T-cell (primary cell): ENCODE measurements at regions not wholly inside any gene's neighbourhood (a gene's known extent, or its start where the extent isn't known, plus 50 kb on each side); places are given as distances from the start of the nearest gene placed in this dataset.

ENCODE experiments used
- ATAC-seq, 4 experiments: fragments of 200-7000 bp in 3 of 4; fragments of 150-1000 bp in 1 of 4; cut with Tn5 transposase; replicated peaks in 1 of 4; 1 replicate in 3 of 4; 2 replicates in 1 of 4; pipeline ENCODE4 v1.10.0; 2021; ENCODE audit warnings: moderate library complexity in 3 of 4, mild to moderate bottlenecking in 2 of 4, moderate number of reproducible peaks in 1 of 4
- CTCF ChIA-PET, 2 donors: fragments of 300-600 bp; sonication (Branson Sonifier 250); formaldehyde crosslinking; loops; one replicate each; lab custom pipeline; 2022; ENCODE audit warnings: antibody characterized with exemption in 2 of 2; lab: Charles Lee
- POLR2A ChIA-PET, 2 donors: fragments of 300-600 bp; sonication (Branson Sonifier 250); formaldehyde crosslinking; loops; one replicate each; lab custom pipeline; 2022; ENCODE audit warnings: antibody characterized with exemption in 2 of 2; lab: Charles Lee
- DNase-seq, 35 experiments: peaks; one replicate each; pipeline versions ENCODE4 v3.0.0 to v3.0.0-alpha.2; 2013 to 2023
- H3K27ac ChIP-seq: one replicate; pipeline ENCODE4 v1.5.1; 2013; ENCODE audit warnings: low read length
- H3K27me3 ChIP-seq, 2 experiments: replicated peaks in 1 of 2; 1 replicate in 1 of 2; 2 replicates in 1 of 2; pipeline versions ENCODE4 v1.6.1 to v1.7.0; 2013; ENCODE audit warnings: low read length in 1 of 2, mixed read lengths in 1 of 2; ENCODE audit not compliant: control insufficient read depth in 2 of 2, insufficient read depth in 2 of 2; ENCODE audit errors: extremely low read depth in 1 of 2
- H3K36me3 ChIP-seq, 2 donors: 1 replicate in 1 of 2; 2 replicates in 1 of 2; pipeline versions ENCODE4 v1.6.1 to v1.7.0; 2013; ENCODE audit warnings: low read length in 1 of 2; ENCODE audit not compliant: control insufficient read depth in 2 of 2, insufficient read depth in 1 of 2; ENCODE audit errors: extremely low read depth in 1 of 2
- H3K4me1 ChIP-seq, 2 experiments: 1 replicate in 1 of 2; 2 replicates in 1 of 2; pipeline versions ENCODE4 v1.6.1 to v1.7.0; 2013; ENCODE audit warnings: low read length in 2 of 2, mixed read lengths in 1 of 2; ENCODE audit not compliant: insufficient read depth in 2 of 2, control insufficient read depth in 1 of 2; ENCODE audit errors: extremely low read depth in 1 of 2
- H3K4me3 ChIP-seq, 2 donors: 1 replicate in 1 of 2; 2 replicates in 1 of 2; pipeline versions ENCODE4 v1.5.1 to v1.7.0; 2013; ENCODE audit warnings: mild to moderate bottlenecking in 2 of 2, low read length in 1 of 2, moderate library complexity in 1 of 2; ENCODE audit not compliant: control insufficient read depth in 1 of 2; ENCODE audit errors: extremely low read depth in 1 of 2
- H3K9me3 ChIP-seq: 2 replicates; pipeline ENCODE4 v1.7.0; 2013
- H3K27ac Mint-ChIP-seq, 2 donors: one replicate each; pipeline ENCODE4 v1.8.0; 2020 to 2021; ENCODE audit warnings: mild to moderate bottlenecking in 2 of 2, mixed read lengths in 2 of 2
- H3K27me3 Mint-ChIP-seq, 2 donors: one replicate each; pipeline ENCODE4 v1.8.0; 2021 to 2022; ENCODE audit warnings: mixed read lengths in 2 of 2
- H3K36me3 Mint-ChIP-seq: one replicate; pipeline ENCODE4 v1.8.0; 2021; ENCODE audit warnings: mixed read lengths
- H3K4me1 Mint-ChIP-seq, 3 donors: one replicate each; pipeline ENCODE4 v1.8.0; 2020 to 2022; ENCODE audit warnings: mixed read lengths in 3 of 3, mild to moderate bottlenecking in 1 of 3
- H3K4me3 Mint-ChIP-seq, 3 donors: one replicate each; pipeline ENCODE4 v1.8.0; 2020 to 2022; ENCODE audit warnings: mild to moderate bottlenecking in 3 of 3, mixed read lengths in 3 of 3, moderate library complexity in 3 of 3
- H3K9me3 Mint-ChIP-seq, 3 donors: one replicate each; pipeline ENCODE4 v1.8.0; 2020 to 2022; ENCODE audit warnings: mixed read lengths in 3 of 3
- WGBS: methylation state at CpG from one replicate; pipeline ENCODE4 v1.1.5; 2013; ENCODE audit warnings: missing lambda C conversion rate; ENCODE audit not compliant: insufficient coverage; 5-methylcytosine and 5-hydroxymethylcytosine counted together

GRCh38 chr1:185375583-185375982, 58.5 kb upstream of the IVNS1ABP start:
- 88% methylated on average over 5 of the region's 6 CpGs for WGBS
- Mint-ChIP-seq H3K9me3 (no peaks in the 10 kb centered on the region), H3K4me1 (peaks cover 8 to 15% (median 13%) of the 10 kb centered on the region in 3 donors), H3K27ac (no peak overlapping the region), H3K4me3 (no peak overlapping the region), H3K27me3 (no peaks in the 10 kb centered on the region), H3K36me3 (no peaks in the 10 kb centered on the region)
- POLR2A ChIA-PET = no interaction called here
- peak in 1 of 35 experiments; percentile 10 for DNase-seq
- H3K4me3 ChIP-seq = no peak overlapping the region
- H3K36me3 ChIP-seq = no peaks in the 10 kb centered on the region
- no peaks in the 10 kb centered on the region for H3K9me3 ChIP-seq
- no peaks in the 10 kb centered on the region for H3K4me1 ChIP-seq
- CTCF ChIA-PET = interaction anchor here in 1 of 2 donors (1.4 kb wide), 1 partner anchor 10 kb away, joined by 3 read pairs; no protein-coding TSS in a partner anchor
- no peak overlapping the region for H3K27ac ChIP-seq
- H3K27me3 ChIP-seq = no peaks in the 10 kb centered on the region
- no peak for ATAC-seq

DNA sequence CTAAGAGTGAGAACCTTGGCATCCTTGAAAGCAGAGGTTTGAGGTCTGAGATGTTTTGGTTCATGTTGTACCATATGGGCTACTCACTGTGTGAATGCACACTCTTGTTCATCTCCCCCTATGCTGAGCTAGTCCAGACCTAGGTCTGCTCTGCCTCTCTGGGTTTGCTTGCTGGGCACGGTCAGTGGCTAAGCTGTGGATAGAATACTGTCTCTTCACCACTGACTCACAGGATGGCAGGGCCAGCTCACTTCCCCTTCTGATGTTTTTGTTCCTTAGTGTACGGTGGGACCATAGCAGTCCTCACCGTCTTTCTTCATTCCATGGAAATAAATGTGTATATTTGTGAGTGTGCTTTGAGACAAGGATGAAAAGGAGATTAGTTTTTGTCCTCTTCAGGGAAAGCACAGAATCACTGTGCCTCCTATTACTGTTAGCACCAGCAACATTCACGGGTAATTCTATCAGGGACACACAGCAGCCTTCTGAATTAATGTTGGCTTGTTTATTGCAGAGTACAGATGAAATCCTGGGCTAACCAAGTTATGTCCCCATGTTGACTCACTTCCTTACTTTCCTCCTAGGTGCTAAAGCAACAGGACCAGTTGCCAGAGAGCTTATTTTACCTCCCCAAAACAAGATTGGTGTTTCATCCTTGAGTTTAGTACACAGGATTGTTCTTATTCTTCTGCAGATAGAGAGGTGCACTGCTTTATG, 56.9 kb upstream of the IVNS1ABP start:
- ChIA-PET POLR2A (interaction anchor here in 1 of 2 donors (0.6 kb wide), 1 partner anchor 395 kb away, joined by 4 read pairs; no protein-coding TSS in a partner anchor), CTCF (interaction anchor here in 1 of 2 donors (1.4 kb wide), 1 partner anchor 12 kb away, joined by 3 read pairs; no protein-coding TSS in a partner anchor)
- Histone ChIP-seq H3K9me3 (no peaks in the 10 kb centered on the region), H3K27ac (no peak overlapping the region), H3K4me1 (no peaks in the 10 kb centered on the region), H3K4me3 (no peak overlapping the region), H3K36me3 (no peaks in the 10 kb centered on the region), H3K27me3 (no peaks in the 10 kb centered on the region)
- Mint-ChIP-seq H3K4me1 (peaks cover 12 to 16% (median 13%) of the 10 kb centered on the region in 3 donors), H3K27me3 (no peaks in the 10 kb centered on the region), H3K36me3 (no peaks in the 10 kb centered on the region), H3K4me3 (no peak overlapping the region), H3K27ac (peak overlapping the region in 1 of 2 donors; percentile 67), H3K9me3 (no peaks in the 10 kb centered on the region)
- no CpG with 5 or more reads among the region's 4 CpGs for WGBS
- peak in 1 of 35 experiments; percentile 14 for DNase-seq
- no peak for ATAC-seq

DNA sequence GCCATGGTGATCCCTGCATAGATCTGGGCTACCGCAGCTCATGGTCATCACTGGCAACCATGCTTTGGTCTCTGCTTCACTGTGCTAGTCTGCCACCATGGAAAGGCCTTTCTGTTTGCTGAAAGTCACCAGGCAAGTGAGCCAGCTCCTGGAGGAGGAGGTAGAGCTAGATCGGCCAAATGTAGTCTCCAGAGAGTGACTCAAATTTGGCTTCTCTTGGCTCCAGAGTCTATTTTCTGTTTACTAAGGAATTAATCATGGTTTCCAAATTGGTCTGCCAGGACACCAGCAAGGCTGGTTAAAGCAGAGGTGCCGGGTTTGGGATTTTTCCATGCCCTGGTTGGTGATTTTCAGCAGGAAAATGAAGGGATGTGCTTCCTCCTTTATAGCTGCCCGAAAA, 52.7 kb upstream of the IVNS1ABP start:
- no peak for ATAC-seq

GRCh38 chr1:185368913-185369491, 52.0 kb upstream of the IVNS1ABP start:
- peaks cover 0 to 5% of the 10 kb centered on the region in 2 donors for H3K27me3 Mint-ChIP-seq
- WGBS = 92% methylated on average over 1 of the region's 1 CpG
- H3K27ac Mint-ChIP-seq = no peak overlapping the region
- H3K4me3 Mint-ChIP-seq = no peak overlapping the region
- no peaks in the 10 kb centered on the region for H3K9me3 ChIP-seq
- DNase-seq (no peak), ATAC-seq (no peak)
- no peaks in the 10 kb centered on the region for H3K9me3 Mint-ChIP-seq
- no peaks in the 10 kb centered on the region for H3K36me3 Mint-ChIP-seq
- H3K36me3 ChIP-seq = no peaks in the 10 kb centered on the region
- H3K27me3 ChIP-seq = no peaks in the 10 kb centered on the region
- CTCF ChIA-PET = no interaction called here
- H3K4me1 ChIP-seq = no peaks in the 10 kb centered on the region
- POLR2A ChIA-PET = interaction anchor here in 1 of 2 donors (0.5 kb wide), 1 partner anchor 179 kb away, joined by 4 read pairs; no protein-coding TSS in a partner anchor
- H3K4me1 Mint-ChIP-seq = peaks cover 10 to 14% (median 13%) of the 10 kb centered on the region in 3 donors
- no peak overlapping the region for H3K4me3 ChIP-seq
- H3K27ac ChIP-seq = no peak overlapping the region

More for the DNA sequence above, 52.7 kb upstream of the IVNS1ABP start:
- Histone ChIP-seq H3K4me1 (no peaks in the 10 kb centered on the region), H3K36me3 (no peaks in the 10 kb centered on the region), H3K27me3 (no peaks in the 10 kb centered on the region), H3K9me3 (no peaks in the 10 kb centered on the region), H3K27ac (no peak overlapping the region), H3K4me3 (no peak overlapping the region)
- peaks cover 13 to 19% (median 16%) of the 10 kb centered on the region in 3 donors for H3K4me1 Mint-ChIP-seq
- ChIA-PET POLR2A (interaction anchor here in 1 of 2 donors (0.5 kb wide), 1 partner anchor 178 kb away, joined by 4 read pairs; no protein-coding TSS in a partner anchor), CTCF (no interaction called here)
- H3K27ac Mint-ChIP-seq = no peak overlapping the region
- whole genome bisulfite sequencing = 100% methylated on average over 3 of the region's 4 CpGs
- DNase-seq = no peak
- peaks cover 0 to 5% of the 10 kb centered on the region in 2 donors for H3K27me3 Mint-ChIP-seq
- no peaks in the 10 kb centered on the region for H3K9me3 Mint-ChIP-seq
- no peaks in the 10 kb centered on the region for H3K36me3 Mint-ChIP-seq
- H3K4me3 Mint-ChIP-seq = no peak overlapping the region

DNA sequence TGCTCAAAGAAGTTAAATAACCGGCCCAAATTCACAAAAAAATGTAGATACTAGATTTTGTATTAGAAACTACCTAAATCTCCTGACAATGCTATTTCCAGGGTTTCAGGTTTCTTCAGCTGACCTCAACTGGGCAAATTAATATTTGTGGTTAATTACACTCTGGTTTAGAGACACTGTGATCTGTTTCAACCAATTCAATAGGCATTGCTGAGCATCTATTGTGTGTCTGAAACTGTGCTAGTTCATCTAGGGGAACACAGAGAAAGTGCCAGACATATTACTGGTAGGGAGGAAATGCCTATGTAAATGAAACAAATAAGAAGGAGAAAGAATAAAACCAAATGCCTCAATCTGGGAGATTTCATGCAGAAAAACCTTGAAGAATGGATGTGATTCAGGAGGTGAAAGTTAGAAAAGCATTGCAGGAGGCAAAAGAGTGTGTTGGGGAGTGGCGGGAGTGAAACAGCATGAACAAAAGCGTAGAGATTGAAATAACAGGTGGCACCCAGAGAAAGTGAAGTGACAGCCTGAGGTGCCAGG, 51.3 kb upstream of the IVNS1ABP start:
- H3K27me3 Mint-ChIP-seq = peaks cover 0 to 5% of the 10 kb centered on the region in 2 donors
- no peak overlapping the region for H3K4me3 Mint-ChIP-seq
- H3K4me3 ChIP-seq = no peak overlapping the region
- CTCF ChIA-PET = no interaction called here
- no peaks in the 10 kb centered on the region for H3K9me3 ChIP-seq
- no peak overlapping the region for H3K27ac Mint-ChIP-seq
- no peaks in the 10 kb centered on the region for H3K36me3 ChIP-seq
- no peaks in the 10 kb centered on the region for H3K36me3 Mint-ChIP-seq
- H3K27me3 ChIP-seq = no peaks in the 10 kb centered on the region
- peaks cover 6 to 11% (median 8%) of the 10 kb centered on the region in 3 donors for H3K4me1 Mint-ChIP-seq
- DNase-seq (no peak), ATAC-seq (no peak)
- no peak overlapping the region for H3K27ac ChIP-seq
- H3K9me3 Mint-ChIP-seq = no peaks in the 10 kb centered on the region
- POLR2A ChIA-PET = no interaction called here
- H3K4me1 ChIP-seq = no peaks in the 10 kb centered on the region
- WGBS = 100% methylated on average over 1 of the region's 3 CpGs

DNA sequence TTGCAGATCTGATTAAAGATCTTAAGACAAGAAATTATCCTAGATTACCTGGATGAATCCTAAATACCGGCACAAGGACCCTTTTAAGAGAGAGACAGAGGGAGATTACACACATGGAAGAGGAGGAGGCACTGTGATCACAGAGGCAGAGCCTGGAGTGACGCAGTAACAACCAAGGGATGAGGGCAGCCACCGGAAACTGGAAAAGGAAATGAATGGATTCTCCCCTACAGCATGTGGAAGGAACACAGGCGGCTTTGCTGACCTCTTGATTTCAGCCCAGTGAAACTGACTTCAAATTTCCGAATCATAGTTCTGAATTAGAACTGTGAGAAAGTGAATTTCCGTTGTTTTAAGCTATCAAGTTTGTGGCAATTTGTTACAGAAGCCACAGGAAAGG, 50.2 kb upstream of the IVNS1ABP start:
- ChIA-PET POLR2A (no interaction called here), CTCF (no interaction called here)
- no peak overlapping the region for H3K27ac ChIP-seq

More for the DNA sequence above, 50.2 kb upstream of the IVNS1ABP start:
- no peaks in the 10 kb centered on the region for H3K27me3 ChIP-seq
- no peak overlapping the region for H3K4me3 Mint-ChIP-seq
- H3K9me3 ChIP-seq = no peaks in the 10 kb centered on the region
- no peak overlapping the region for H3K27ac Mint-ChIP-seq
- no peak for ATAC-seq
- H3K4me1 ChIP-seq = no peaks in the 10 kb centered on the region
- H3K9me3 Mint-ChIP-seq = peaks cover 0 to 6% (median 4%) of the 10 kb centered on the region in 3 donors
- peaks cover 0 to 11% (median 2%) of the 10 kb centered on the region in 3 donors for H3K4me1 Mint-ChIP-seq
- H3K27me3 Mint-ChIP-seq = peaks cover 0 to 5% of the 10 kb centered on the region in 2 donors
- no CpG with 5 or more reads among the region's 6 CpGs for WGBS
- no peak overlapping the region for H3K4me3 ChIP-seq
- no peak for DNase-seq
- H3K36me3 ChIP-seq = no peaks in the 10 kb centered on the region
- no peaks in the 10 kb centered on the region for H3K36me3 Mint-ChIP-seq
